Stomach (tissue), 8 donors: ENCODE measurements at regions not wholly inside any gene's neighbourhood (a gene's known extent, or its start where the extent isn't known, plus 50 kb on each side); places are given as distances from the start of the nearest gene placed in this dataset.
A peak's percentile ranks its signal among the peaks of the same experiment; 100 is the strongest.

Source experiments
- DNase-seq, 2 donors: peaks; one replicate each; pipeline versions ENCODE4 v3.0.0 to v3.0.0-alpha.2; 2013 to 2019
- H3K27ac ChIP-seq, 5 donors: fragments of 200-600 bp in 4 of 5; sonication (generic) in 4 of 5; one replicate each; pipeline ENCODE4 v1.5.1; 2013 to 2019; ENCODE audit warnings: mild to moderate bottlenecking in 1 of 5, moderate library complexity in 1 of 5
- H3K27me3 ChIP-seq, 3 donors: fragments of 200-600 bp; sonication (generic); one replicate each; pipeline ENCODE4 v1.5.1; 2017 to 2019; ENCODE audit warnings: mixed run types in 1 of 3
- H3K36me3 ChIP-seq, 4 donors: fragments of 200-600 bp; sonication (generic); 1 replicate in 3 of 4; 2 replicates in 1 of 4; pipeline ENCODE4 v1.5.1; 2016 to 2019
- H3K4me1 ChIP-seq, 4 donors: fragments of 200-600 bp; sonication (generic); one replicate each; pipeline ENCODE4 v1.5.1; 2016 to 2019
- H3K4me3 ChIP-seq, 4 donors: fragments of 200-600 bp; sonication (generic) in 3 of 4; one replicate each; pipeline ENCODE4 v1.5.1; 2016 to 2019; ENCODE audit warnings: mild to moderate bottlenecking in 1 of 4
- H3K9me3 ChIP-seq, 4 donors: fragments of 200-600 bp; sonication (generic); one replicate each; pipeline ENCODE4 v1.5.1; 2016 to 2019
- EP300 ChIP-seq: sonication (generic); formaldehyde crosslinking; IDR thresholded peaks from one replicate; pipeline ENCODE4 v1.6.1; 2017; ENCODE audit warnings: antibody characterized with exemption
- POLR2A ChIP-seq, 4 donors: fragments of 450-650 bp; IDR thresholded peaks; one replicate each; pipeline ENCODE4 v1.6.1; 2016; ENCODE audit warnings: antibody characterized with exemption in 4 of 4, control low read depth in 2 of 4, mild to moderate bottlenecking in 1 of 4, moderate library complexity in 1 of 4
- POLR2AphosphoS5 ChIP-seq, 3 donors: sonication (generic); formaldehyde crosslinking; IDR thresholded peaks; one replicate each; pipeline ENCODE4 v1.6.1; 2016; ENCODE audit warnings: antibody characterized with exemption in 3 of 3
- WGBS, 5 donors: extraction: QIAGEN DNeasy Blood & Tissue Kit in 3 of 5; methylation state at CpG; one replicate each; pipeline versions ENCODE4 v1.1.5 to v1.1.7; 2013 to 2018; 5-methylcytosine and 5-hydroxymethylcytosine counted together
- intact Hi-C: fragments of 100-400 bp; cut with DNase I; formaldehyde crosslinking; loops from one replicate; pipeline ENCODE4 v1.15.1; 2023; ENCODE audit warnings: low total_unique reads
- TF ChIP-seq, protein P1 (sequence below), 7 experiments: fragments of 450-650 bp in 4 of 7; fragments of 200-600 bp in 3 of 7; sonication (generic) in 3 of 7; IDR thresholded peaks; one replicate each; pipeline ENCODE4 v1.5.1; 2016 to 2019; ENCODE audit warnings: antibody characterized with exemption in 7 of 7, control low read depth in 2 of 7, mild to moderate bottlenecking in 1 of 7
- donor health status: healthy with polysubstance abuse.
- donor health status: Bipolar disorder and iron deficiency.
- donor health status: healthy.

DNA sequence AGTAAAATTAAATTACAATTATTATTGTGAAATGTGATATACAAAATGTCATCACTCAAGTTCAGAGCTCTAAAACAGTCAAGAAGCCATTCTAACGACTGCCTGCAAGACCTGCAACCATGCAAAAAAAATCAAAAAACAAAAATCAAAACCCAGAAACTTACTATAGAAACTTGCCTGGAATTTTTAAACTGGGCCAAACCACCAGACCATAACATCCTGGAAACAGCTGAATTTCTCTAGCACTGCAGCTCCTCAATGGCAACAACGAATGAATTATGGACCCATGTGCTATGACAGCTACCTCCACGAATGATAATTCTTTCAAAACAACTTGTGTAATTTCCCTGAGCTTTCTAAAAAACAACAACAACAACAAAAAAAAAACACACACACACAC is 130.0 kb upstream of the KCNMB2 start:
- Histone ChIP-seq H3K36me3 (no peaks in the 10 kb centered on the region), H3K4me1 (peaks cover 0 to 15% (median 2%) of the 10 kb centered on the region in 4 donors), H3K9me3 (no peaks in the 10 kb centered on the region), H3K27me3 (no peaks in the 10 kb centered on the region), H3K4me3 (no peak overlapping the region), H3K27ac (no peak overlapping the region)
- WGBS, 5 donors: 54 to 76% (median 68%) methylated on average over 3 of the region's 3 CpGs
- intact Hi-C loops: no loop called here
- no peak for DNase-seq
- no peak for TF ChIP-seq EP300
- no peak for TF ChIP-seq POLR2AphosphoS5 (IDR thresholded peaks at IDR 0.05)
- TF ChIP-seq POLR2A (IDR thresholded peaks at IDR 0.05): no peak
- TF ChIP-seq, protein P1, sequence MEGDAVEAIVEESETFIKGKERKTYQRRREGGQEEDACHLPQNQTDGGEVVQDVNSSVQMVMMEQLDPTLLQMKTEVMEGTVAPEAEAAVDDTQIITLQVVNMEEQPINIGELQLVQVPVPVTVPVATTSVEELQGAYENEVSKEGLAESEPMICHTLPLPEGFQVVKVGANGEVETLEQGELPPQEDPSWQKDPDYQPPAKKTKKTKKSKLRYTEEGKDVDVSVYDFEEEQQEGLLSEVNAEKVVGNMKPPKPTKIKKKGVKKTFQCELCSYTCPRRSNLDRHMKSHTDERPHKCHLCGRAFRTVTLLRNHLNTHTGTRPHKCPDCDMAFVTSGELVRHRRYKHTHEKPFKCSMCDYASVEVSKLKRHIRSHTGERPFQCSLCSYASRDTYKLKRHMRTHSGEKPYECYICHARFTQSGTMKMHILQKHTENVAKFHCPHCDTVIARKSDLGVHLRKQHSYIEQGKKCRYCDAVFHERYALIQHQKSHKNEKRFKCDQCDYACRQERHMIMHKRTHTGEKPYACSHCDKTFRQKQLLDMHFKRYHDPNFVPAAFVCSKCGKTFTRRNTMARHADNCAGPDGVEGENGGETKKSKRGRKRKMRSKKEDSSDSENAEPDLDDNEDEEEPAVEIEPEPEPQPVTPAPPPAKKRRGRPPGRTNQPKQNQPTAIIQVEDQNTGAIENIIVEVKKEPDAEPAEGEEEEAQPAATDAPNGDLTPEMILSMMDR (IDR thresholded peaks at IDR 0.05): no peak

DNA sequence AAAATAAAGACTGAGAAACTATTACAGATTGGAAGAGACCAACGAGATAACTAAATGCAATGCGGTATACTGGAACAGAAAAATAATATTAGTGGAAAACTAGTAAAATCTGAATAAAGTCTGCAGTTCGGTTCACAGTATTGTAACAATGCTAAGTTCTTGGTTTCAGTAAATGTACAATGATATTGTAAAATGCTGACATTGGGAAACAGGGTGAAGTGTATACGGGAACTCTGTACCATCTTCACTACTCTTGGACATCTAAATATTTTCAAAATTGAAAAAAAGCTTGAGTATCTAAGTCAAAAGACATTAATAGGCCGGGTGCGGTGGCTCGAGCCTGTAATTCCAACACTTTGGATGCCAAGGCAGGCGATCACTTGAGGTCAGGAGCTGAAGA is 120.9 kb upstream of the KCNMB2 start:
- WGBS, 5 donors: 85 to 92% (median 85%) methylated on average over 8 of the region's 8 CpGs
- no peak overlapping the region for H3K4me3 ChIP-seq
- intact Hi-C loops: no loop called here

DNA sequence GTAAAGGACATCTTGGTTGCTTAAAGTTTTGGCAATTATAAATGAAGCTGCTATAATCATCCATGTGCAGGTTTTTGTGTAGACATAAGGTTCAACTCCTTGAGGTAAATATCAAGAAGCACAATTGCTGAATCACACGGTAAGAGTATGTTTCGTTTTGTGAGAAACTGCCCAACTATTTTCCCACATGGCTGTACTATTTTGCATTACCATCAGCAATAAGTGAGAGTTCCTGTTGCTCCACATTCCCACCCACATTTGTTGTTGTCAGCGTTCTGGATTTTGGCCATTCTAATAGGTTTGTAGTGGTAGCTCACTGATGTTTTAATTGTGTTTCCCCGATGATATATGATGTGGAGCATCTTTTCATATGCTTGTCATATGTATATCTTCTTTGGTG is 118.5 kb upstream of the KCNMB2 start:
- TF ChIP-seq POLR2AphosphoS5 (IDR thresholded peaks at IDR 0.05): no peak
- no peak for TF ChIP-seq EP300
- TF ChIP-seq, protein P1 (IDR thresholded peaks at IDR 0.05): no peak
- TF ChIP-seq POLR2A (IDR thresholded peaks at IDR 0.05): no peak
- 85 to 97% (median 92%) methylated on average over 4 of the region's 4 CpGs for WGBS, 5 donors
- DNase-seq: no peak

More for the DNA sequence above, 120.9 kb upstream of the KCNMB2 start:
- Histone ChIP-seq H3K4me1 (no peaks in the 10 kb centered on the region), H3K9me3 (no peaks in the 10 kb centered on the region), H3K27ac (no peak overlapping the region), H3K27me3 (no peaks in the 10 kb centered on the region), H3K36me3 (no peaks in the 10 kb centered on the region)
- DNase-seq: no peak
- TF ChIP-seq POLR2A (IDR thresholded peaks at IDR 0.05) (no peak), EP300 (no peak), POLR2AphosphoS5 (IDR thresholded peaks at IDR 0.05) (no peak)
- TF ChIP-seq, protein P1 (IDR thresholded peaks at IDR 0.05): no peak

DNA sequence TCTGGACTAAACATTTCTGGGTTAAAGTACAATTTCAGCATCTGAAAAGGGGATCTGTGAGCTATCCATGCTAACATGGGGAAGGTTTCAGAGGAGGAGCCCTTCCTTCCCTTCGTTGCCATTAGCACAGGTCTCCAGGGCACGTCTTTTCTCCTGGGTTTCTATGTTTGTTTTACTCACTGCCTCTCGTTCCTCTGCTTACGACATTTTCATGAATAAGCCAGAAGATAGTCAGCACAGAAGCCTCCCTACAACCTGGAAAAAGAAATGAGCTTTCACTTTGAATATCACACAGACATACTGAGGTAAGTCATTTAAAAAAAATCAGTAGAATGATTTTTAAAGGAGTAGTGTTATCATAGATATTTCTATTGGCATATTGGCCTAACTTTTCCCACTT is 117.2 kb upstream of the KCNMB2 start:
- Histone ChIP-seq H3K27ac (no peak overlapping the region), H3K4me1 (no peaks in the 10 kb centered on the region), H3K4me3 (no peak overlapping the region), H3K27me3 (no peaks in the 10 kb centered on the region), H3K9me3 (no peaks in the 10 kb centered on the region), H3K36me3 (no peaks in the 10 kb centered on the region)
- 21 to 37% (median 29%) methylated on average over 4 of the region's 4 CpGs for WGBS, 5 donors
- intact Hi-C loops: no loop called here
- DNase-seq: peak in 1 of 2 donors; percentile 37
- TF ChIP-seq EP300: no peak
- TF ChIP-seq, protein P1 (IDR thresholded peaks at IDR 0.05): no peak

More for the DNA sequence above, 118.5 kb upstream of the KCNMB2 start:
- Histone ChIP-seq H3K36me3 (no peaks in the 10 kb centered on the region), H3K4me3 (no peak overlapping the region), H3K27me3 (no peaks in the 10 kb centered on the region), H3K4me1 (no peaks in the 10 kb centered on the region), H3K27ac (no peak overlapping the region), H3K9me3 (no peaks in the 10 kb centered on the region)
- intact Hi-C loops: no loop called here
